Naive B cell (primary cell): ENCODE measurements at regions not wholly inside any gene's neighbourhood (a gene's known extent, or its start where the extent isn't known, plus 50 kb on each side); places are given as distances from the start of the nearest gene placed in this dataset.

Experiments
- ATAC-seq, 2 donors: fragments of 150-1000 bp; cut with Tn5 transposase; 2 replicates each; pipeline ENCODE4 v1.10.0; 2021; ENCODE audit warnings: low read depth in 2 of 2, mild to moderate bottlenecking in 2 of 2, moderate library complexity in 2 of 2
- DNase-seq: peaks from one replicate; pipeline ENCODE4 v3.0.0; 2022
- H3K27ac Mint-ChIP-seq, 6 donors: one replicate each; pipeline ENCODE4 v1.8.0; 2020 to 2022; ENCODE audit warnings: mild to moderate bottlenecking in 6 of 6, mixed read lengths in 6 of 6, moderate library complexity in 5 of 6, inconsistent platforms in 2 of 6
- H3K27me3 Mint-ChIP-seq, 3 donors: one replicate each; pipeline ENCODE4 v1.8.0; 2021 to 2022; ENCODE audit warnings: mixed read lengths in 3 of 3, mild to moderate bottlenecking in 1 of 3
- H3K36me3 Mint-ChIP-seq, 2 donors: one replicate each; pipeline ENCODE4 v1.8.0; 2020 to 2022; ENCODE audit warnings: mixed read lengths in 2 of 2, inconsistent platforms in 1 of 2, mild to moderate bottlenecking in 1 of 2
- H3K4me1 Mint-ChIP-seq, 3 donors: one replicate each; pipeline ENCODE4 v1.8.0; 2020 to 2022; ENCODE audit warnings: mixed read lengths in 3 of 3, inconsistent platforms in 1 of 3, mild to moderate bottlenecking in 1 of 3, moderate library complexity in 1 of 3
- H3K4me3 Mint-ChIP-seq, 8 donors: one replicate each; pipeline ENCODE4 v1.8.0; 2020 to 2022; ENCODE audit warnings: mild to moderate bottlenecking in 8 of 8, mixed read lengths in 8 of 8, moderate library complexity in 8 of 8, inconsistent platforms in 2 of 8
- H3K9me3 Mint-ChIP-seq, 7 donors: one replicate each; pipeline ENCODE4 v1.8.0; 2020 to 2022; ENCODE audit warnings: mixed read lengths in 7 of 7, mild to moderate bottlenecking in 5 of 7, inconsistent platforms in 2 of 7, moderate library complexity in 1 of 7

GRCh38 chr2:34345030-34345429 lies 745.9 kb upstream of the FAM98A start:
- Mint-ChIP-seq H3K9me3 (peaks cover 0 to 11% (median 2%) of the 10 kb centered on the region in 7 donors), H3K27ac (no peak overlapping the region), H3K27me3 (no peaks in the 10 kb centered on the region), H3K36me3 (no peaks in the 10 kb centered on the region), H3K4me3 (no peak overlapping the region), H3K4me1 (no peaks in the 10 kb centered on the region)
- DNase-seq (no peak), ATAC-seq (no peak)

GRCh38 chr2:34340307-34340706 lies 741.2 kb upstream of the FAM98A start:
- H3K4me1 Mint-ChIP-seq, result no peaks in the 10 kb centered on the region
- H3K9me3 Mint-ChIP-seq, result peaks cover 0 to 9% (median 2%) of the 10 kb centered on the region in 7 donors
- ATAC-seq, result no peak
- no peak overlapping the region for H3K4me3 Mint-ChIP-seq
- H3K27me3 Mint-ChIP-seq, result no peaks in the 10 kb centered on the region
- H3K27ac Mint-ChIP-seq, result no peak overlapping the region
- H3K36me3 Mint-ChIP-seq, result no peaks in the 10 kb centered on the region
- DNase-seq, result no peak

DNA sequence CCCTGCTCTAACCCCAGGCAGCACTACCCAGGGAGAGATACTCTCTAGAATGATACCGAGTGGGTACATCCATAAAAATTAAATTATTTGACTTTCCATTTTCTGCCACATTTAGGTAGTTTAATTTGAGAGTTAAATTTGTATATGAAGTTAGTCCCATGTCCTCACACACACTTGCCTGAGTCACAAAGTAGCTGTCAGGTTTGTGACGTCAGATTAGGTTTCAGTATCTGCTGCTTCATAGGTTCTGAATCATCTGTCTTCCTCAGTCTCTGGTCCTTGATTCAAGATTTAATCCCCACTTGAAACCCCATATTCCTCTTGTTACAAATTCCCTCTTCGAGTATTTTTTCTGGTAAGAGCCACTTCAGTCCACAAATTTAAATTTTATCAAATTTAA lies 738.6 kb upstream of the FAM98A start:
- H3K4me1 Mint-ChIP-seq, result no peaks in the 10 kb centered on the region
- no peaks in the 10 kb centered on the region for H3K27me3 Mint-ChIP-seq
- H3K4me3 Mint-ChIP-seq, result no peak overlapping the region
- H3K9me3 Mint-ChIP-seq, result peaks cover 0 to 9% (median 2%) of the 10 kb centered on the region in 7 donors
- no peak overlapping the region for H3K27ac Mint-ChIP-seq
- DNase-seq (no peak), ATAC-seq (no peak)
- no peaks in the 10 kb centered on the region for H3K36me3 Mint-ChIP-seq

DNA sequence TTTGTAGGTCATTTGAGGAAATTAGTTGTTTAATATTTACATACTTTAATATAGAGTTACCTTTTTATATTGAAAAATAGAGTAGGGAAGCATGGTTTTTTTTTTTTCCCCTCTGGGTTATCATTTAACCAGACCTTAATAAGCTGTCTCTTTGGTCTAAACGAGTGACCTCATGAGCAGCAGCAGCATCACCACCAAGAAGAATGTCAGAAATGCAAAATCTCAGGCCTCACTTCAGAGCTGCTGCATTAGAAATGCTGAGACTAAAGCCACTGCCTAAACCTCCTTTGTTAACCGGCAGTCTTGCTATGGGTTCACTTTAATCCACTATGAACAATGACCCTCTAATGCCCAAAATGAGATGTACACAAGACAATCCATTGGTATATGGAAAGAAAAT lies 733.7 kb upstream of the FAM98A start:
- peaks cover 0 to 9% (median 0%) of the 10 kb centered on the region in 7 donors for H3K9me3 Mint-ChIP-seq

DNA sequence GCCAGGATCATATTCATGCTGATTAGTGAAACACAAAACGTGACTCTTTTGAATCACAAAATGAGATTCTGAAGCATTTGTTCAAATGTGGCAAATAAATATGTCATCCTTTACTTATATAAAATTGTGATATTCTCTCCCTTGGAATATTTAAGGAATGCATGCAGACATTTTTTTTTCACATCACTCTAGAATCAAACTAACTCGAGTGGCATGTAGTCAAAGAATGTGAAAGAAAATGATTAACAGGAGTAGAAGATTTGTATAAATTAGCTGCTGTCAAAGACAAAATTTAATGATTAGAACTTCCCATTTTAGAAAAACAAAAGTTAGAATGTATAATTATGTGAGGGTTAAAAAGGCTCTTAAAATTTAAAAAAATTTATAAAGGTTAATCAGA lies 721.0 kb upstream of the FAM98A start:
- H3K36me3 Mint-ChIP-seq, result no peaks in the 10 kb centered on the region
- peaks cover 0 to 3% (median 2%) of the 10 kb centered on the region in 7 donors for H3K9me3 Mint-ChIP-seq
- H3K27me3 Mint-ChIP-seq, result no peaks in the 10 kb centered on the region
- ATAC-seq (no peak), DNase-seq (no peak)
- no peak overlapping the region for H3K27ac Mint-ChIP-seq
- no peaks in the 10 kb centered on the region for H3K4me1 Mint-ChIP-seq
- no peak overlapping the region for H3K4me3 Mint-ChIP-seq

More for the DNA sequence above, 733.7 kb upstream of the FAM98A start:
- no peak overlapping the region for H3K4me3 Mint-ChIP-seq
- no peaks in the 10 kb centered on the region for H3K36me3 Mint-ChIP-seq
- no peaks in the 10 kb centered on the region for H3K27me3 Mint-ChIP-seq
- no peak overlapping the region for H3K27ac Mint-ChIP-seq
- DNase-seq (no peak), ATAC-seq (no peak)
- no peaks in the 10 kb centered on the region for H3K4me1 Mint-ChIP-seq

GRCh38 chr2:34317797-34318196 lies 718.7 kb upstream of the FAM98A start:
- no peak overlapping the region for H3K27ac Mint-ChIP-seq
- H3K9me3 Mint-ChIP-seq, result peaks cover 0 to 3% (median 2%) of the 10 kb centered on the region in 7 donors
- ATAC-seq (no peak), DNase-seq (no peak)
- no peaks in the 10 kb centered on the region for H3K27me3 Mint-ChIP-seq
- H3K36me3 Mint-ChIP-seq, result no peaks in the 10 kb centered on the region
- H3K4me3 Mint-ChIP-seq, result no peak overlapping the region
- no peaks in the 10 kb centered on the region for H3K4me1 Mint-ChIP-seq

DNA sequence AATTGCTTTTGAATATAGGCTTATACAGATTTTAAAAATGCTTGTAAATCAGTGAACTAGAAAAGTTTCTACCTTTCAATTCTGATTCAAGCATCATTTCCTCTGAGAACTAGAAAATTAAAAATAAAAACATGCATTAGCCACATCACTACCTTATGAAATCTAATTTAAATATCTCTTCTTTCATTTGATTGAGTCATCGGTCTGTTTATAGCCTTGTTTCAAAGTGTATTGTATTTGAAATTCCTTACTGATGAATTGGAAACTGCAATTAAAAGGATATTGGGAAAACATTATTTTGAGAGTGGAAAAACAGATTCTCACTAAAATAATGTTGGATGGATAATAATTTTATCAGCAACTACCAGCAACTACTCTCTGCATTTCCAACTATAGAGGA lies 717.7 kb upstream of the FAM98A start:
- H3K36me3 Mint-ChIP-seq, result no peaks in the 10 kb centered on the region
- H3K9me3 Mint-ChIP-seq, result peaks cover 0 to 8% (median 3%) of the 10 kb centered on the region in 7 donors
- no peaks in the 10 kb centered on the region for H3K4me1 Mint-ChIP-seq
- no peak for ATAC-seq
- H3K27me3 Mint-ChIP-seq, result no peaks in the 10 kb centered on the region
- H3K4me3 Mint-ChIP-seq, result no peak overlapping the region
- no peak for DNase-seq
- no peak overlapping the region for H3K27ac Mint-ChIP-seq

DNA sequence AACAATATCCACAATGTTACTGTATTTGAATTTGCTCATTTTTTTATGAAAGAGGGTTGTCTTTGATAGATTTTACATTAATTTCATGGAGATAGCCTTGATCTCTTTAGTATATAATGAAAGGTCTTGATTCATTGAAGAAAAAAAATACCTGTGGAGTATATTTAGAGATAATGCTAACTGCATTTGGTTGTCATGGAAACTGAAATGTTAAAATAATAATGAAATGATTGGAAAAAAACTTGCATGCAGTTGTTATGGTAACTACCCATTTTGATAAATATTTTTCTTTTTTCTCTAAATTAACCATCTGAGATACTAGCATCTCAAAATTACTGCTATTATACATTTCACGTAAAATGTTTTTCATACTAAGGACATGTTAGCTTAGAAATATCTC lies 712.7 kb upstream of the FAM98A start:
- no peaks in the 10 kb centered on the region for H3K4me1 Mint-ChIP-seq

GRCh38 chr2:34308140-34308539 lies 709.0 kb upstream of the FAM98A start:
- no peaks in the 10 kb centered on the region for H3K4me1 Mint-ChIP-seq
- ATAC-seq, result no peak
- H3K27me3 Mint-ChIP-seq, result no peaks in the 10 kb centered on the region
- no peak overlapping the region for H3K27ac Mint-ChIP-seq
- no peak overlapping the region for H3K4me3 Mint-ChIP-seq
- DNase-seq, result no peak
- H3K9me3 Mint-ChIP-seq, result peaks cover 0 to 9% (median 4%) of the 10 kb centered on the region in 7 donors
- no peaks in the 10 kb centered on the region for H3K36me3 Mint-ChIP-seq

More for the DNA sequence above, 712.7 kb upstream of the FAM98A start:
- no peaks in the 10 kb centered on the region for H3K36me3 Mint-ChIP-seq
- no peaks in the 10 kb centered on the region for H3K27me3 Mint-ChIP-seq
- peaks cover 0 to 9% (median 4%) of the 10 kb centered on the region in 7 donors for H3K9me3 Mint-ChIP-seq
- ATAC-seq (no peak), DNase-seq (no peak)
- H3K27ac Mint-ChIP-seq, result no peak overlapping the region
- H3K4me3 Mint-ChIP-seq, result no peak overlapping the region

DNA sequence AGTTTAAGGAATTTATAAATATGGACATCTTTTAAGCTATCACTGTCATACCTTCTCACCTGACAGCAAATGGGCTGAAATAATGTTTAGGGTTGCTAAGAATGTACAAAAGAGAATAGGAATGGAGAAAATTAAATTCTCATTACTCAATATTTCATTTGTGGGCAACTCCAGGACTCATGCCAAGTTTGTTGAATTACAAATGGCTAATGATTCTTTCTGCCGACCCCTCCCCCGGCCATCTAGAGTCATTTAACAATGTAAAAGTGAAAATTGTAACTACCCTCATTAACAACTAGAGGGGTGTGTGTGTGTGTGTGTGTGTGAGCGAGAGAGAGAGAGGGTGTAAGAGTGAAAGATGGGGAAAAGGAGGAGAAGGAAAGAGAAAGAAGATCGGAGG lies 708.5 kb upstream of the FAM98A start:
- H3K27ac Mint-ChIP-seq, result no peak overlapping the region

GRCh38 chr2:34306745-34307144 lies 707.6 kb upstream of the FAM98A start:
- Mint-ChIP-seq H3K27me3 (no peaks in the 10 kb centered on the region), H3K27ac (no peak overlapping the region), H3K4me1 (no peaks in the 10 kb centered on the region), H3K4me3 (no peak overlapping the region), H3K36me3 (no peaks in the 10 kb centered on the region), H3K9me3 (peaks cover 0 to 9% (median under 1%) of the 10 kb centered on the region in 7 donors)
- ATAC-seq (no peak), DNase-seq (no peak)

More for the DNA sequence above, 708.5 kb upstream of the FAM98A start:
- no peak for DNase-seq
- H3K4me1 Mint-ChIP-seq, result no peaks in the 10 kb centered on the region
- ATAC-seq, result no peak
- H3K27me3 Mint-ChIP-seq, result no peaks in the 10 kb centered on the region
- H3K9me3 Mint-ChIP-seq, result peaks cover 0 to 9% (median 3%) of the 10 kb centered on the region in 7 donors
- no peak overlapping the region for H3K4me3 Mint-ChIP-seq
- H3K36me3 Mint-ChIP-seq, result no peaks in the 10 kb centered on the region

- H3K4me1 Mint-ChIP-seq, result no peaks in the 10 kb centered on the region
- no peaks in the 10 kb centered on the region for H3K36me3 Mint-ChIP-seq
- no peak overlapping the region for H3K27ac Mint-ChIP-seq
- no peak for ATAC-seq
- H3K9me3 Mint-ChIP-seq, result peaks cover 0 to 8% (median 4%) of the 10 kb centered on the region in 7 donors
- DNase-seq, result no peak
- H3K4me3 Mint-ChIP-seq, result no peak overlapping the region
- no peaks in the 10 kb centered on the region for H3K27me3 Mint-ChIP-seq
Observed at GRCh38 chr2:34305587-34305986, 706.5 kb upstream of the FAM98A start.

- H3K9me3 Mint-ChIP-seq, result peaks cover 0 to 6% (median 0%) of the 10 kb centered on the region in 7 donors
- H3K4me3 Mint-ChIP-seq, result no peak overlapping the region
- peaks cover 0 to 3% (median 0%) of the 10 kb centered on the region in 3 donors for H3K27me3 Mint-ChIP-seq
- H3K27ac Mint-ChIP-seq, result no peak overlapping the region
- no peak for DNase-seq
- no peaks in the 10 kb centered on the region for H3K36me3 Mint-ChIP-seq
- ATAC-seq, result no peak
- no peaks in the 10 kb centered on the region for H3K4me1 Mint-ChIP-seq
Observed at GRCh38 chr2:34294961-34295360, 695.9 kb upstream of the FAM98A start.

DNA sequence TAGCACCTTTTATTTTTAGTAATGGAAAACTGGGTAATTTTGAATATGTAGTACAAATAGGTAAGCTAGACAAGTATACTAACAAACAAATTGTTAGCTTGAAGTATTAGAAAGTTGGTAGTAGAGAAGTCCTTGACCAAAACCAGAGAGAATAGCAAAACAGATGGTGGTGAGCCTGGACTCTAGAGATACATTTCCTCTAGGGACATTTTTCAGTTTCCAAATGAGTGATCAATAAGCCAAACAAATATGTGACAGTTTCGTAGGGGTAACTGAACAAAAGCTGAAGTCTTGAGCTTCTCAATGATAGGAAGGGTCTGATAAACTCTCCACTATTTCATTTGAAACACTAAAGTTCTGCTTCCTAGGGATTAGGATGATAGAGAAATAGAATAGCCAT lies 692.0 kb upstream of the FAM98A start:
- H3K27ac Mint-ChIP-seq, result no peak overlapping the region
- no peak for ATAC-seq
- H3K36me3 Mint-ChIP-seq, result no peaks in the 10 kb centered on the region
- no peaks in the 10 kb centered on the region for H3K4me1 Mint-ChIP-seq
- H3K9me3 Mint-ChIP-seq, result peaks cover 0 to 7% (median 4%) of the 10 kb centered on the region in 7 donors
- DNase-seq, result no peak
- no peak overlapping the region for H3K4me3 Mint-ChIP-seq
- peaks cover 0 to 3% (median 0%) of the 10 kb centered on the region in 3 donors for H3K27me3 Mint-ChIP-seq

DNA sequence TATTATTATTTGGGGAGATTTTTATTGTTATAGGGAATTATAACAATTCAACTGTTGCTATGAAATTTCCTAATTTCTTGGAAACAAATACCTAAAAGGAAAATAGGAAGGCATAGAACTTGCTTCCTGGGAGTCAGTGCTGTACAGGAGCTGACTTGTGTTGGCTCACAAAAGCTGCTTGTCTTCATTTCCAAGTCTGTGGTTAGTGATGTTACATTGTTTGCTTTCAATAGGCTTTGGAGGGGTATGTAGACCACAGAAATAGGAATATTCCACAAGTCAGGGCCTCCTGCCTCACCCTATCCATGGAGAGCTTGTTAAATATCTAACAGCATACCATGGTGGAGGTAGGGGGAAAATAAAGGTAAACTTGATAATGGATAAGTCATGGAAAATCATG lies 688.9 kb upstream of the FAM98A start:
- no peak overlapping the region for H3K27ac Mint-ChIP-seq
- peaks cover 0 to 10% (median 4%) of the 10 kb centered on the region in 7 donors for H3K9me3 Mint-ChIP-seq
- DNase-seq, result no peak
- H3K4me3 Mint-ChIP-seq, result no peak overlapping the region
- no peaks in the 10 kb centered on the region for H3K4me1 Mint-ChIP-seq
- ATAC-seq, result no peak
- H3K27me3 Mint-ChIP-seq, result no peaks in the 10 kb centered on the region
- no peaks in the 10 kb centered on the region for H3K36me3 Mint-ChIP-seq
